ENCODE measurements at regions not wholly inside any gene's neighbourhood (a gene's known extent, or its start where the extent isn't known, plus 50 kb on each side); places are given as distances from the start of the nearest gene placed in this dataset.

- TF ChIP-seq, protein P1, sequence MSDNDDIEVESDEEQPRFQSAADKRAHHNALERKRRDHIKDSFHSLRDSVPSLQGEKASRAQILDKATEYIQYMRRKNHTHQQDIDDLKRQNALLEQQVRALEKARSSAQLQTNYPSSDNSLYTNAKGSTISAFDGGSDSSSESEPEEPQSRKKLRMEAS (IDR thresholded peaks at IDR 0.05; ENCODE audit: low read depth, low read length): no peak
- no peak for TF ChIP-seq KDM1A (IDR thresholded peaks at IDR 0.05; ENCODE audit: borderline replicate concordance)
Measured at GRCh38 chr4:77375866-77376607, 219.0 kb downstream of the CCNG2 start.

Data from GM12878 (cell line).